H9 (cell line): ENCODE measurements at regions not wholly inside any gene's neighbourhood (a gene's known extent, or its start where the extent isn't known, plus 50 kb on each side); places are given as distances from the start of the nearest gene placed in this dataset.
A peak's percentile ranks its signal among the peaks of the same experiment; 100 is the strongest.

ENCODE experiments used
- DNase-seq: peaks from one replicate; pipeline ENCODE4 v3.0.0-alpha.2; 2017
- H2AFZ ChIP-seq: one replicate; pipeline ENCODE4 v1.6.1; 2013; ENCODE audit warnings: mild to moderate bottlenecking, low read length, control low read depth, moderate library complexity
- H2AK5ac ChIP-seq: 2 replicates; pipeline ENCODE4 v1.6.1; 2013; ENCODE audit warnings: low read length, control low read depth, mixed read lengths; ENCODE audit not compliant: insufficient read length
- H2BK120ac ChIP-seq: one replicate; pipeline ENCODE4 v1.6.1; 2013; ENCODE audit warnings: low read depth, mild to moderate bottlenecking, low read length, control low read depth, inconsistent platforms; ENCODE audit not compliant: poor library complexity, severe bottlenecking
- H2BK12ac ChIP-seq: 2 replicates; pipeline ENCODE4 v1.6.1; 2013; ENCODE audit warnings: low read length, control low read depth, mixed read lengths, low read depth; ENCODE audit not compliant: insufficient read length
- H2BK15ac ChIP-seq: 2 replicates; pipeline ENCODE4 v1.6.1; 2013; ENCODE audit warnings: low read depth, low read length, control low read depth
- H2BK20ac ChIP-seq: one replicate; pipeline ENCODE4 v1.6.1; 2013; ENCODE audit warnings: low read depth, mild to moderate bottlenecking, low read length, control low read depth, inconsistent platforms; ENCODE audit not compliant: poor library complexity, severe bottlenecking
- H2BK5ac ChIP-seq: 2 replicates; pipeline ENCODE4 v1.6.1; 2013; ENCODE audit warnings: low read length, control low read depth, mixed read lengths; ENCODE audit not compliant: insufficient read length
- H3K14ac ChIP-seq: 2 replicates; pipeline ENCODE4 v1.6.1; 2013; ENCODE audit warnings: low read length, control low read depth; ENCODE audit not compliant: insufficient read depth
- H3K18ac ChIP-seq: 2 replicates; pipeline ENCODE4 v1.6.1; 2013; ENCODE audit warnings: low read depth, mild to moderate bottlenecking, mixed read lengths, low read length, control low read depth; ENCODE audit not compliant: insufficient read length
- H3K23ac ChIP-seq: 2 replicates; pipeline ENCODE4 v1.6.1; 2013; ENCODE audit warnings: low read length, control low read depth, mixed read lengths, low read depth; ENCODE audit not compliant: insufficient read length
- H3K23me2 ChIP-seq: 2 replicates; pipeline ENCODE4 v1.6.1; 2013; ENCODE audit warnings: low read depth, mild to moderate bottlenecking, mixed read lengths, low read length, control low read depth; ENCODE audit not compliant: insufficient read length, poor library complexity, severe bottlenecking
- H3K27ac ChIP-seq: 2 replicates; pipeline ENCODE4 v1.5.1; 2013; ENCODE audit warnings: low read length, control low read depth, mixed read lengths, low read depth; ENCODE audit not compliant: insufficient read length
- H3K27me3 ChIP-seq: 2 replicates; pipeline ENCODE4 v1.6.1; 2013; ENCODE audit warnings: low read length, control low read depth, inconsistent platforms; ENCODE audit not compliant: insufficient read depth
- H3K4ac ChIP-seq: 2 replicates; pipeline ENCODE4 v1.6.1; 2013; ENCODE audit warnings: low read depth, mild to moderate bottlenecking, control low read depth, inconsistent platforms, low read length, moderate library complexity
- H3K4me1 ChIP-seq: 2 replicates; pipeline ENCODE4 v1.6.1; 2013; ENCODE audit warnings: low read length, control low read depth, inconsistent platforms; ENCODE audit not compliant: insufficient read depth
- H3K4me2 ChIP-seq: 2 replicates; pipeline ENCODE4 v1.6.1; 2013; ENCODE audit warnings: low read length, control low read depth, mixed read lengths; ENCODE audit not compliant: insufficient read length, insufficient read depth
- H3K56ac ChIP-seq: 2 replicates; pipeline ENCODE4 v1.6.1; 2013; ENCODE audit warnings: low read depth, mild to moderate bottlenecking, mixed read lengths, low read length, control low read depth; ENCODE audit not compliant: insufficient read length
- H3K79me1 ChIP-seq: 2 replicates; pipeline ENCODE4 v1.6.1; 2013; ENCODE audit warnings: low read depth, mild to moderate bottlenecking, moderate library complexity, low read length, control low read depth, inconsistent platforms; ENCODE audit not compliant: insufficient read depth, poor library complexity, severe bottlenecking
- H3K79me2 ChIP-seq: 2 replicates; pipeline ENCODE4 v1.6.1; 2013; ENCODE audit warnings: low read length, control low read depth, inconsistent platforms; ENCODE audit not compliant: insufficient read depth
- H3K9ac ChIP-seq: 2 replicates; pipeline ENCODE4 v1.6.1; 2013; ENCODE audit warnings: low read length, control low read depth, mixed read lengths; ENCODE audit not compliant: insufficient read length; ENCODE audit errors: extremely low read depth
- H3K9me3 ChIP-seq: one replicate; pipeline ENCODE4 v1.6.1; 2013; ENCODE audit warnings: low read depth, low read length, inconsistent platforms; ENCODE audit not compliant: control insufficient read depth
- H3T11ph ChIP-seq: one replicate; pipeline ENCODE4 v1.6.1; 2013; ENCODE audit warnings: mild to moderate bottlenecking, low read length, control low read depth, inconsistent platforms
- H4K20me1 ChIP-seq: one replicate; pipeline ENCODE4 v1.6.1; 2013; ENCODE audit not compliant: control insufficient read depth, insufficient read length, insufficient read depth
- H4K5ac ChIP-seq: 2 replicates; pipeline ENCODE4 v1.6.1; 2013; ENCODE audit warnings: low read depth, mild to moderate bottlenecking, mixed read lengths, low read length, control low read depth; ENCODE audit not compliant: insufficient read length
- H4K8ac ChIP-seq: replicated peaks from 2 replicates; pipeline ENCODE4 v1.6.1; 2013; ENCODE audit warnings: low read length, control low read depth, mixed read lengths, low read depth; ENCODE audit not compliant: insufficient read length
- H4K91ac ChIP-seq: 2 replicates; pipeline ENCODE4 v1.6.1; 2013; ENCODE audit warnings: low read depth, mild to moderate bottlenecking, moderate library complexity, mixed read lengths, low read length, control low read depth; ENCODE audit not compliant: insufficient read length
- H3K27ac Mint-ChIP-seq, 3 experiments: 2 replicates in 2 of 3; 3 replicates in 1 of 3; pipeline ENCODE4 v1.8.0; 2020 to 2021; ENCODE audit warnings: mixed read lengths in 3 of 3, mild to moderate bottlenecking in 1 of 3, moderate library complexity in 1 of 3
- H3K27me3 Mint-ChIP-seq: 2 replicates; pipeline ENCODE4 v1.8.0; 2021; ENCODE audit warnings: low read depth, mild to moderate bottlenecking, moderate library complexity, mixed read lengths
- H3K36me3 Mint-ChIP-seq, 3 experiments: 2 replicates in 2 of 3; 3 replicates in 1 of 3; pipeline ENCODE4 v1.8.0; 2020 to 2021; ENCODE audit warnings: low read depth in 3 of 3, mixed read lengths in 3 of 3; ENCODE audit not compliant: insufficient read depth in 1 of 3
- H3K4me1 Mint-ChIP-seq, 2 experiments: 2 replicates each; pipeline ENCODE4 v1.8.0; 2020; ENCODE audit warnings: mixed read lengths in 2 of 2
- H3K4me3 Mint-ChIP-seq, 2 experiments: 2 replicates in 1 of 2; 3 replicates in 1 of 2; pipeline ENCODE4 v1.8.0; 2020 to 2021; ENCODE audit warnings: mild to moderate bottlenecking in 2 of 2, mixed read lengths in 2 of 2, moderate library complexity in 1 of 2
- H3K9me3 Mint-ChIP-seq, 2 experiments: 2 replicates in 1 of 2; 3 replicates in 1 of 2; pipeline ENCODE4 v1.8.0; 2020; ENCODE audit warnings: mild to moderate bottlenecking in 2 of 2, mixed read lengths in 2 of 2, moderate library complexity in 1 of 2
- WGBS: extraction: QIAGEN DNeasy Blood & Tissue Kit; methylation state at CpG from one replicate; pipeline ENCODE4 v1.1.7; 2013; ENCODE audit warnings: missing lambda C conversion rate, low lambda C conversion rate, mixed read lengths; ENCODE audit not compliant: insufficient read length; ENCODE audit errors: extremely low coverage; 5-methylcytosine and 5-hydroxymethylcytosine counted together
- TF ChIP-seq, protein P1 (sequence below): fragments of 200-600 bp; sonication (generic); conservative IDR thresholded peaks from 3 replicates; pipeline ENCODE4 v1.8.0; 2021; ENCODE audit warnings: antibody characterized with exemption, mild to moderate bottlenecking

DNA sequence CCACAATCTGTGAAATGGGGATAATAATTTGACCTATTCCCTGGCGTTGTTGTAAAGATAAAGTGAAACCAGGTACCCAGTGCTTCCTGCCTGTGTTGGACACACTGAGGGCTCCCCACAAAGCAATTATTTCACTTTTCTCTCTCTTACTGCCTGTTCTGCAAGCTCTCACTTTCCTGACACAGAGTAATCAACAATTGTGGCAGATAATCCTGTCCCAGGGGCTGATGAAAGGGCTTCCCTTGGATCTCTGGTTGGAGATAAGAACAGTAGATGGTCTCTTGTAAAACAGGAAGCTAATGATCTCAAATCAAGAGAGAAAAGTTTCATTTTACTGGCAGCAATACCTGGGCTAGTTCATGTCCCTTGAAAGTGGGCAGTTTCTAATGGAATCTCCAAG lies 190.4 kb upstream of the EPHA4 start:
- no peaks in the 10 kb centered on the region for H3K23me2 ChIP-seq
- H2BK5ac ChIP-seq, result no peak overlapping the region
- H2AK5ac ChIP-seq, result no peak overlapping the region
- H2BK15ac ChIP-seq, result no peak overlapping the region
- no peaks in the 10 kb centered on the region for H3K79me1 ChIP-seq
- no peaks in the 10 kb centered on the region for H3K4me1 ChIP-seq
- H2AFZ ChIP-seq, result no peak overlapping the region
- H3K4me3 Mint-ChIP-seq, result no peak overlapping the region
- no CpG with 5 or more reads among the region's 1 CpG for WGBS
- no peaks in the 10 kb centered on the region for H3K9me3 ChIP-seq
- no peak overlapping the region for H2BK12ac ChIP-seq
- H2BK20ac ChIP-seq, result no peak overlapping the region
- no peak overlapping the region for H2BK120ac ChIP-seq
- no peak overlapping the region for H3T11ph ChIP-seq
- 0 out of 4 replicates have a peak, but pooled peaks cover 0 to 2% of the 10 kb centered on the region in 2 experiments for H3K4me1 Mint-ChIP-seq
- H3K27ac Mint-ChIP-seq, result peak overlapping the region in 1 of 3 experiments; percentile 42; a peak in 1 of 7 replicates
- no peaks in the 10 kb centered on the region for H3K79me2 ChIP-seq
- DNase-seq, result no peak
- H3K18ac ChIP-seq, result no peak overlapping the region
- no peaks in the 10 kb centered on the region; a peak in 1 of 7 replicates for H3K36me3 Mint-ChIP-seq
- H4K20me1 ChIP-seq, result no peaks in the 10 kb centered on the region
- no peak overlapping the region for H4K5ac ChIP-seq
- no peak overlapping the region for H3K4me2 ChIP-seq
- H4K91ac ChIP-seq, result no peak overlapping the region
- H3K23ac ChIP-seq, result no peak overlapping the region
- H4K8ac ChIP-seq, result no peak overlapping the region
- no peak overlapping the region for H3K27ac ChIP-seq
- no peaks in the 10 kb centered on the region for H3K27me3 Mint-ChIP-seq
- no peak overlapping the region for H3K9ac ChIP-seq
- no peak overlapping the region for H3K14ac ChIP-seq
- H3K4ac ChIP-seq, result no peak overlapping the region
- H3K27me3 ChIP-seq, result no peaks in the 10 kb centered on the region
- H3K9me3 Mint-ChIP-seq, result peaks cover 0 to 3% of the 10 kb centered on the region in 2 experiments; a peak in 1 of 5 replicates
- TF ChIP-seq, protein P1, sequence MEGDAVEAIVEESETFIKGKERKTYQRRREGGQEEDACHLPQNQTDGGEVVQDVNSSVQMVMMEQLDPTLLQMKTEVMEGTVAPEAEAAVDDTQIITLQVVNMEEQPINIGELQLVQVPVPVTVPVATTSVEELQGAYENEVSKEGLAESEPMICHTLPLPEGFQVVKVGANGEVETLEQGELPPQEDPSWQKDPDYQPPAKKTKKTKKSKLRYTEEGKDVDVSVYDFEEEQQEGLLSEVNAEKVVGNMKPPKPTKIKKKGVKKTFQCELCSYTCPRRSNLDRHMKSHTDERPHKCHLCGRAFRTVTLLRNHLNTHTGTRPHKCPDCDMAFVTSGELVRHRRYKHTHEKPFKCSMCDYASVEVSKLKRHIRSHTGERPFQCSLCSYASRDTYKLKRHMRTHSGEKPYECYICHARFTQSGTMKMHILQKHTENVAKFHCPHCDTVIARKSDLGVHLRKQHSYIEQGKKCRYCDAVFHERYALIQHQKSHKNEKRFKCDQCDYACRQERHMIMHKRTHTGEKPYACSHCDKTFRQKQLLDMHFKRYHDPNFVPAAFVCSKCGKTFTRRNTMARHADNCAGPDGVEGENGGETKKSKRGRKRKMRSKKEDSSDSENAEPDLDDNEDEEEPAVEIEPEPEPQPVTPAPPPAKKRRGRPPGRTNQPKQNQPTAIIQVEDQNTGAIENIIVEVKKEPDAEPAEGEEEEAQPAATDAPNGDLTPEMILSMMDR, result no peak
- no peak overlapping the region for H3K56ac ChIP-seq
